ENCODE measurements at regions not wholly inside any gene's neighbourhood (a gene's known extent, or its start where the extent isn't known, plus 50 kb on each side); places are given as distances from the start of the nearest gene placed in this dataset.

GRCh38 chr22:48535868-48536540 is 1291.7 kb downstream of the BRD1 start:
- DNase-seq (ENCODE audit: low read depth in 2 of 3, low spot score in 2 of 3): no peak

DNA sequence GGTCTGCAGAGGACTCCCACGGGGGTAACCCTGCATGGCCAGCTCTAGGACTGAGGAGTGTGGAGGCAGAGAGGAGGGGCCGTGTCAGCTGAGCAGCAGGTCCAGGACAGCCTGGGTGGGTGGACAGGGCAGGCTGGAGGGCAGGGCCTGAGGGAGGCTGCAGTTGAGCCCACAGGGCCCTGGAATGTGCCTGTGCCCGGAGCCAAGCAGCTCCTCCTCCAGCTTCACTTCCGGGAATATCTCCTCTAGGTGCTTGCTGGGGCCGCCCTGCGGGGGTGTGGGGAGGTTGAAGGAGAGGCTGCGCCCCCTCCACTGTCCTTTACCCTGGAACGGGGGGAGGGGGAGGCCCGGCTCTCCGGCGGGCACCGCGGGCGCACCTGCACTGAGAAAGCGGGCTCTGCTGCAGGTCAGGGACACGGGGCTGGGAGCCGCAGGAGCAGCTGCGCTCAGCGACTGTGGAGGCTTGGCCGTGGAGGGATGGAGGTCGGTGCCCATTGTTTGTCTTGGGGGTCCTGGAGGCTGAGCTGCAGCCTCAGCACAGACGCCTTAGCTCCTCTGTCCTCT is 1293.2 kb downstream of the BRD1 start:
- DNase-seq (ENCODE audit: low read depth in 2 of 3, low spot score in 2 of 3): no peak

GRCh38 chr22:48532986-48533385 is 1294.7 kb downstream of the BRD1 start:
- DNase-seq (ENCODE audit: low read depth in 2 of 3, low spot score in 2 of 3): no peak

DNA sequence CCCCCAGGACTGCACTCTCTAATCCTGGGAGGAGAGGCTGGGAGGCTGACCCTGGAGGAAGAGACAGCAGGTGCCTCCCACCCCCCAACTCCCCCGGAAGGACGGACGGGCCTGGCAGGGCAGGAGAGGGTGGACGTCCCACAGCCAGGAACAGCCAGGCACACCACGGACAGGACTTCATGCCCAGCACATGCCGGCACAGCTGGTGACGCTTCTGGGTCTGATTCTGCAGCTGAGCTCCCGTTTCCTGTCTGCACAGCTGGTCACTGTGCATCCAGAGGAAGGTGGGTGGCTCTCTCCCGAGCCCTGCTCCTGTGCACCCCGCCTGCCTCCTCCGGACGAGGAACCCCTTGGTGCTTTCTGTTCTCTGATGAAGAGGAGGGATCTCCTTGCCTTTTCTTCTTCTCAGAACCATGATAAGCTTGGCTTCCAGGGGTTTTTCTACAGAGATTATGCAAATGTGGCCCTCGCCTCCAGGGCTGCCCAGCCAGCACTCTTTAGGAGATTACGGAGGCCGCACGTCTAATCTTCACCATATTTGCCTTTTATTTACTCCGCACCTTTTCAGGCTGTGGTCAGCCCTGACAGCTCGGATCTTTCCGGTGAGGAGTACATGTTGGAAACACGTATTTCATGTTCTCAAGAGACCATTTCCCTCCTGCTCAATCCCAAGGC is 1295.8 kb downstream of the BRD1 start:
- no peak for DNase-seq (ENCODE audit: low read depth in 2 of 3, low spot score in 2 of 3)

- no peak for DNase-seq (ENCODE audit: low read depth in 2 of 3, low spot score in 2 of 3)
These were observed 1296.6 kb downstream of the BRD1 start for GRCh38 chr22:48531108-48531507.

- no peak for DNase-seq (ENCODE audit: low read depth in 2 of 3, low spot score in 2 of 3)
These were observed 1297.0 kb downstream of the BRD1 start for GRCh38 chr22:48530666-48531065.

- DNase-seq (ENCODE audit: low read depth in 2 of 3, low spot score in 2 of 3): no peak
These were observed 1299.3 kb downstream of the BRD1 start for GRCh38 chr22:48528221-48528915.

DNA sequence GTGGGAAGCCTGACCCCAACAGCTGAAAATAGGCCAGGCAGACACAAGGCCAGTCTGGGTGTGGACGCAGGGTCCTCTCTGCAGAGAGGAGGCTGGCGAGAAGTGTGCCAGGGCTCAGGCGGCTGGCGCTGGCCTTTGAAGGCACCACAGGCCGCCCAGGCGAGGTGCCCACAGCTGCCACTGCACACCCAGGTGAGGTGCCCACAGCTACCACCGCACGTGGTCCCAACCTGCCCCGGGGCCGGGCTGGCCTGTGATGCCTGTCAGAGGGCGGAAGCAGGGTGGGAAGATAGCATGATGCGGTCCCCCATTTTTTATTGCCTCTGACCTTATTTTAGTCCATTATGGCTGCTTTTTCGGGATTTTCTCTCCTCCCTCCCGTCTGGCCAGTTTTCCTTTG is 1303.9 kb downstream of the BRD1 start:
- no peak for DNase-seq (ENCODE audit: low read depth in 2 of 3, low spot score in 2 of 3)

DNA sequence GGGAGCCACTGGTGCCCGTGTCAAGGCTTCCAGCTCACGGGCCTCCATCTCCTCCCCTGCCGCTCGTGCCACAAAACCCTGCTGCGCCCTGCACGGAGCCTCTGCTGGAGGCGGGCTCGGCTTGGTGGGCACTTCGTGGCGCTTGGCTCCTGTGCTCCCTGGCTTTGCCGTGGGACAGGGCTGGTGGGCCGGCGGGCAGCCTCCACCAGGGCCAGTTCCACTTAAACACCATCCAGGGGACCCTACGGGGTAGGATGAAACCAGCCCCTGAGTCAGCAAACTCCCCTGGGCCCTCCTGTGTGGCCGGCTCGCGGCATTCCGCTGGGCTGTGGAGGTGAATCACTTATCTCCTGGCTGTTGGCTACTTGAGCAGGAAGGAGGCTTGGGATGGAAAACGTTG is 1304.6 kb downstream of the BRD1 start:
- no peak for DNase-seq (ENCODE audit: low read depth in 2 of 3, low spot score in 2 of 3)

- DNase-seq (ENCODE audit: low read depth in 2 of 3, low spot score in 2 of 3): no peak
These were observed 1305.4 kb downstream of the BRD1 start for GRCh38 chr22:48522271-48522670.

DNA sequence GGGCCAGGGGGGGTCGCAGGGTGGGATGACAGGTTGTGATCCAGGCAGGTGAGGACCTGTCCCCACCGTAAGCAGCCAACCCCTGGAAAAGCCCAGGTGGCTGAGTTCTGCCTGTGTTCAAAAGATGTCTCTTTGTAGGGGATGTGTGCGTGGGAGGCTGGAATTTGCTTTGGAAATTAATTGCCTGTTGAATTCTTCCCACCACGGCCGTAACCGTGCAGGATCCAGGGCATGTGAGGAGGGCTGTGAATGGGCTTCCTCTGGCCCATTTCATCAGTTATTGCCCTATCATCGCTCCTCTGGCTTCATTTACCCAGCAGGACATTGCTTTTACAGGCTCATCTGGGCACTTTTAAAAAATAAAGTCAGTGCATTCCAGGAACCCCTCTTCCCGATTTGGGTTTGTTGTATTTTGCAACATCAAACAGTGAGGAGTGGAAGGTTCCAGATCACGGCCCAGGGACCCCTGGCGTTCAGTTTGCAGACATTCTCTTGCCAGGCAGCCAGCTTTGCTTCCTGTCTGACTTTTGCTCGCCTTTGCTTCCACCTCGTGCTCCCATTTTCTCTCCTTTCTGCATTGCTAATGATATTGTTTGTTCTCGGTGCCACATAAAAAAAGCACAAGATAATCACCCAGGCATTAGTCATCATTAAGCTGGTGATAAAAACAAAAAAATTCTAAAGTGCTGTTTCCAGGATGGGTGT is 1306.6 kb downstream of the BRD1 start:
- DNase-seq (ENCODE audit: low read depth in 2 of 3, low spot score in 2 of 3): no peak

DNA sequence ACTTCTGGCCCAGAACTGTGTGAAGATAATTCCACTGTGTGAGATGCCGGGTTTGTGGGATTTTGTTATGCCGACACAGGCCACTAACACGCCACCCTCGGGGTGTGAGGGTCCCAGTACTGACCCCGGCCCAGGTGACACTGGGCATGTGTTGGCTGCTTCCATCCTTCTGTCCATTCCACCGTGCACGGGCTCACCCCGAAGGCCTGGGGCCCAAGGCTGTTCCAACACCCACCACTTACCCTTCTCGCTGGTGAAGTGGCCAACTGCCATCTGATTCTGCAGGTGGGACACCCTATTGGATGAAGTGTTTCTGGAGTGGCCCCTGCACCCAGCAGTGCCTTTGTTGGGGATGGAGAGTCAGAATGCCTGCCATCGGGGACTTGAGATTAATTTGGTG is 1307.5 kb downstream of the BRD1 start:
- DNase-seq (ENCODE audit: low read depth in 2 of 3, low spot score in 2 of 3): no peak

- no peak for DNase-seq (ENCODE audit: low read depth in 2 of 3, low spot score in 2 of 3)
These were observed 1310.3 kb downstream of the BRD1 start for GRCh38 chr22:48517039-48518030.

- DNase-seq (ENCODE audit: low read depth in 2 of 3, low spot score in 2 of 3): no peak
These were observed 1311.1 kb downstream of the BRD1 start for GRCh38 chr22:48516571-48516970.

- DNase-seq (ENCODE audit: low read depth in 2 of 3, low spot score in 2 of 3): no peak
These were observed 1312.0 kb downstream of the BRD1 start for GRCh38 chr22:48515571-48516200.

DNA sequence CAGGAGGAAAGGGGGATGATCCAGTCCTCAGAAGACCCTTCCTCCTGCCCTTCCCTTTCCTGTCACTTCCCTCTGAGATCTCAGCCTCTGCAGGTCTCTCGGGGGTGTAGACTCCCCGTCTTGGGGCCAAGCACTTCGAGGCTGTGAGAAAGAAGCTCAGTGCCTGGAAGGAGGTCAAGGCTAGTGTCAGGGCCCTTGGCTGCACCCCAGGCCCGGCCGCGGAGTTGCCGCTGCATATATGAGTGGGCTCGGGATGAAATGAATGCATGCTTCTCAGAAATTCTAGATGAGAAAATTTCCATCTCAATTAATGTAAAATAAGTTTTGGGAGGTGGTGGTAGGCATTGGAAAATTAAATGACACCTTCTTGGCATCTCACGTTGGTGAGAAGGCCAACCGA is 1313.7 kb downstream of the BRD1 start:
- DNase-seq (ENCODE audit: low read depth in 2 of 3, low spot score in 2 of 3): no peak

- DNase-seq (ENCODE audit: low read depth in 2 of 3, low spot score in 2 of 3): no peak
These were observed 1314.2 kb downstream of the BRD1 start for GRCh38 chr22:48513446-48513845.

- DNase-seq (ENCODE audit: low read depth in 2 of 3, low spot score in 2 of 3): no peak
These were observed 1315.8 kb downstream of the BRD1 start for GRCh38 chr22:48511781-48512327.

GRCh38 chr22:48511211-48511610 is 1316.5 kb downstream of the BRD1 start:
- no peak for DNase-seq (ENCODE audit: low read depth in 2 of 3, low spot score in 2 of 3)

Data from activated CD8-positive, alpha-beta memory T cell treated with anti-CD3 and anti-CD28 coated beads for 48 hours (primary cell).